ENCODE measurements at regions not wholly inside any gene's neighbourhood (a gene's known extent, or its start where the extent isn't known, plus 50 kb on each side); places are given as distances from the start of the nearest gene placed in this dataset.

GRCh38 chr14:101019990-101020710 lies 116.6 kb upstream of the RTL1 start:
- WGBS: 90% methylated on average over 8 of the region's 8 CpGs
- DNase-seq (ENCODE audit: extremely low spot score): peak; percentile 24
- Histone ChIP-seq H3K36me3 (no peaks in the 10 kb centered on the region), H3K9me3 (no peaks in the 10 kb centered on the region), H3K4me1 (no peaks in the 10 kb centered on the region), H3K27ac (replicated peaks in 1 of 4) (no peak overlapping the region), H3K27me3 (peaks cover 0 to 25% (median 0%) of the 10 kb centered on the region in 4 donors), H3K4me3 (no peak overlapping the region)
- no peak for TF ChIP-seq POLR2A (IDR thresholded peaks at IDR 0.05; ENCODE audit: low read depth)
- TF ChIP-seq POLR2AphosphoS5 (IDR thresholded peaks at IDR 0.05): no peak
- TF ChIP-seq CTCF (IDR thresholded peaks at IDR 0.05): no peak
- TF ChIP-seq EP300 (IDR thresholded peaks at IDR 0.05): no peak
- intact Hi-C loops (cut with DNase I): no loop called here

- Histone ChIP-seq H3K36me3 (no peaks in the 10 kb centered on the region), H3K9me3 (no peaks in the 10 kb centered on the region), H3K27me3 (peaks cover 0 to 25% (median 0%) of the 10 kb centered on the region in 4 donors), H3K4me3 (no peak overlapping the region), H3K4me1 (no peaks in the 10 kb centered on the region), H3K27ac (replicated peaks in 1 of 4) (no peak overlapping the region)
- peak; percentile 39 for DNase-seq (ENCODE audit: extremely low spot score)
- TF ChIP-seq CTCF (IDR thresholded peaks at IDR 0.05): no peak
- no peak for TF ChIP-seq POLR2AphosphoS5 (IDR thresholded peaks at IDR 0.05)
- TF ChIP-seq POLR2A (IDR thresholded peaks at IDR 0.05; ENCODE audit: low read depth): no peak
- TF ChIP-seq EP300 (IDR thresholded peaks at IDR 0.05): no peak
- intact Hi-C loops (cut with DNase I): no loop called here
- WGBS: 77% methylated on average over 7 of the region's 7 CpGs
Measured at GRCh38 chr14:101020834-101021370, 117.4 kb upstream of the RTL1 start.

DNA sequence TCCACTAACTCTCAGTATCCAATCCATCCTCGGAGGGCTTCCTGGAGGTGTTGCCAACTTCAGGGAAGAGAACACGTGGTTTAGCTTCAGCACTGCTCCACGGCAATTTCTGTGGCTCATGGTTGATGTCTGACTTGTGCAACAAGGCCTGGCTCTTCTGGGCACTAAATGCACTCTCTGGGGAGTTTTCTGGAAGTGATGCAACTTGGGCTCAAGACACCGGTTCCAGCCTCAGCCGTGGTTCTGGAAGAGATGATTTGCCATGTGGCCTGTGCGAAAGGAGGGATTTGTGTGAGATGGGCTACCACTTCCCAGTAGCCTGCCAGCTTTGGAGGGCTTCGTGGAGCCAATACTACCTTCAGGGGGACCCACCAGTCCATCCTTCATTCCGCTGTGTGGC lies 118.6 kb upstream of the RTL1 start:
- H3K36me3 ChIP-seq: no peaks in the 10 kb centered on the region
- TF ChIP-seq POLR2A (IDR thresholded peaks at IDR 0.05; ENCODE audit: low read depth): no peak
- no peak for TF ChIP-seq EP300 (IDR thresholded peaks at IDR 0.05)
- no peak for TF ChIP-seq POLR2AphosphoS5 (IDR thresholded peaks at IDR 0.05)
- TF ChIP-seq CTCF (IDR thresholded peaks at IDR 0.05): no peak
- peak; percentile 86 for DNase-seq (ENCODE audit: extremely low spot score)
- no peaks in the 10 kb centered on the region for H3K4me1 ChIP-seq
- WGBS: 87% methylated on average over 7 of the region's 8 CpGs
- H3K27me3 ChIP-seq: peaks cover 0 to 25% (median 0%) of the 10 kb centered on the region in 4 donors
- no peak overlapping the region for H3K4me3 ChIP-seq
- H3K27ac ChIP-seq (replicated peaks in 1 of 4): no peak overlapping the region
- intact Hi-C loops (cut with DNase I): no loop called here
- H3K9me3 ChIP-seq: no peaks in the 10 kb centered on the region

DNA sequence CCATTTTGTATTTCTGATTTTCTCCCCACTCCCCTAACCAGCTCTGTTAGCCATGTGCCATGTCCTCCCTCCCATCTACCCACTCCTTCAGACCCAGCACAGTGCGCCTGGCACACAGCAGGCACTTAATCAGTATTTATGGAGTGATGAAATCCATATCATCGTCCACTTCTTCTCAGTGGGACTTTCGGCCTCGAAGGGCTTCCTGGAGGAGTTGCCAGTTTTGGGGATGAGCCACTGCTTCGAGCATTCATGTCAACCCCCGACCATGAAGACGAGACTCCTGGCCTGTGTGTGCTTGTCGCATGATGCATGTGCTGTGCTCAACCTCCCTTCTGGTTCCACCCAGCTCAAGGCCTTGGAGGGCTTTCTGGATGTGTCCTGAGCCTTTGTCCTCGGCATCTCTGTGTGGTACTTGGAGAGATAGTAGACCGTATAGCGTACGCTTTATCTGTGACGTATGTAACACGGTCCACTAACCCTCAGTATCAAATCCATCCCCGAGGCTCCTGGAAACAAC lies 119.5 kb upstream of the RTL1 start:
- Histone ChIP-seq H3K27me3 (peaks cover 0 to 25% (median 0%) of the 10 kb centered on the region in 4 donors), H3K4me1 (no peaks in the 10 kb centered on the region), H3K4me3 (no peak overlapping the region), H3K9me3 (no peaks in the 10 kb centered on the region), H3K27ac (replicated peaks in 1 of 4) (no peak overlapping the region), H3K36me3 (no peaks in the 10 kb centered on the region)
- peak; percentile 80 for DNase-seq (ENCODE audit: extremely low spot score)
- WGBS: 94% methylated on average over 11 of the region's 15 CpGs
- intact Hi-C loops (cut with DNase I): no loop called here
- TF ChIP-seq POLR2A (IDR thresholded peaks at IDR 0.05; ENCODE audit: low read depth) (no peak), EP300 (IDR thresholded peaks at IDR 0.05) (no peak), POLR2AphosphoS5 (IDR thresholded peaks at IDR 0.05) (no peak), CTCF (IDR thresholded peaks at IDR 0.05) (no peak)
